ENCODE measurements at regions not wholly inside any gene's neighbourhood (a gene's known extent, or its start where the extent isn't known, plus 50 kb on each side); places are given as distances from the start of the nearest gene placed in this dataset.

DNA sequence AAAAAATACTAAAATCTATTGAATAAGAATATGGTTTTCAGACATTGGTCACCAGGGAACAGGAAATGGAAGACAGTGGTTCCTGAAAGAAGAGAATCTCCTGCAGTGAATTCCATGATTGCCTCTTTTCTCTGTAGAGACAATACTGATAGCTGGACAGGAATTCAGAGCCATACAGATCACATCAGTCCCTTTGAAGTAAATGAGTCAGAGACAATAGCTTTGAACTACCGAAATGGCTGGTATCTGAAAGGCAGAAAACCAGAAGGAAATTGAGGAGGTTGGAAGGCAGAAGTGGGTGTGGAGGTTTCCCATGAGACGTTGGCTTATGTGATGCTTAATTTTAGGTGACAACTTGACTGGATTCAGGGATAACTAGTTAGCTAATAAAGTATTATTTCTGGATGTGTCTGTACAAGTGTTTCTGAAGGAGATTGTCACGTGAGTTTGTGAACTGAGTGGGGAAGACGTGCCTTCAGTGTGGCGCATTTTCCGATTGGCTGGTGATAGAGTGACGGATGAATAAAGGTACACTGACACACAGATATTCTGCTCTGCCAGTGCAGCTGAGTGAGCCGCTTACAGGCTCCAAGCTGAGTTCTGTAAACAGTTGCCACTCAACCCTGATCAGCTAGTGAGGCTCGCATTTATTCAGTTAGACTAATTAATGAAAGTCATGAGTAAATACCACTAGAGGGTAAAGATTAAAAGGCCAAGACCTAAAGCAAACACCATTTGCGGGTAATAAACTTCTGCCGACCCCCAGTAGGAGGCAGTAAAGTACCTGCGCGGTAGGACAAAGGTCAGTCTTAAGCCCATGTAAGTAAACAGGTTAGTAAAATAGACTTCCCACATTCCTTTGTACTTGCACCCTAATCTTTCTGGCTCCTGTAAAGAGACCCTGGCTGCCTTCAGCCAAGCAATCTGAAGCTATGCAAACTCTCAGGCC, 1298.6 kb downstream of the SI start:
- no peaks in the 10 kb centered on the region for H3K79me1 ChIP-seq (ENCODE audit: insufficient read depth, low read depth, low read length, poor library complexity, severe bottlenecking)
- no peak overlapping the region for H2AK5ac ChIP-seq (ENCODE audit: insufficient read length, low read length)
- Mint-ChIP-seq H3K36me3 (ENCODE audit: insufficient read depth in 1 of 3, low read depth in 3 of 3) (peaks cover under 1 to 6% (median 4%) of the 10 kb centered on the region in 3 experiments; a peak in 3 of 7 replicates), H3K27ac (peak overlapping the region in 1 of 3 experiments; percentile 65; a peak in 2 of 7 replicates), H3K4me3 (no peak overlapping the region), H3K27me3 (ENCODE audit: low read depth) (no peaks in the 10 kb centered on the region), H3K4me1 (peaks cover 8 to 11% of the 10 kb centered on the region in 2 experiments), H3K9me3 (peaks cover under 1% of the 10 kb centered on the region in 2 experiments; a peak in 2 of 5 replicates)
- H3T11ph ChIP-seq (ENCODE audit: low read length), result no peak overlapping the region
- H3K79me2 ChIP-seq (ENCODE audit: insufficient read depth, low read length), result no peaks in the 10 kb centered on the region
- no peak overlapping the region for H3K4me2 ChIP-seq (ENCODE audit: insufficient read depth, insufficient read length, low read length)
- peak; percentile 47 for DNase-seq
- H3K18ac ChIP-seq (ENCODE audit: insufficient read length, low read depth, low read length), result no peak overlapping the region
- H4K91ac ChIP-seq (ENCODE audit: insufficient read length, low read depth, low read length), result no peak overlapping the region
- H3K23me2 ChIP-seq (ENCODE audit: insufficient read length, low read depth, low read length, poor library complexity, severe bottlenecking), result no peaks in the 10 kb centered on the region
- no peaks in the 10 kb centered on the region for H3K9me3 ChIP-seq (ENCODE audit: control insufficient read depth, low read depth, low read length)
- no peak overlapping the region for H2BK5ac ChIP-seq (ENCODE audit: insufficient read length, low read length)
- H4K5ac ChIP-seq (ENCODE audit: insufficient read length, low read depth, low read length), result no peak overlapping the region
- no peak overlapping the region for H2BK20ac ChIP-seq (ENCODE audit: low read depth, low read length, poor library complexity, severe bottlenecking)
- H4K8ac ChIP-seq (replicated peaks; ENCODE audit: insufficient read length, low read depth, low read length), result no peak overlapping the region
- no peak overlapping the region for H3K23ac ChIP-seq (ENCODE audit: insufficient read length, low read depth, low read length)
- no peak overlapping the region for H2AFZ ChIP-seq (ENCODE audit: low read length)
- no peaks in the 10 kb centered on the region for H3K27me3 ChIP-seq (ENCODE audit: insufficient read depth, low read length)
- TF ChIP-seq, protein P1, sequence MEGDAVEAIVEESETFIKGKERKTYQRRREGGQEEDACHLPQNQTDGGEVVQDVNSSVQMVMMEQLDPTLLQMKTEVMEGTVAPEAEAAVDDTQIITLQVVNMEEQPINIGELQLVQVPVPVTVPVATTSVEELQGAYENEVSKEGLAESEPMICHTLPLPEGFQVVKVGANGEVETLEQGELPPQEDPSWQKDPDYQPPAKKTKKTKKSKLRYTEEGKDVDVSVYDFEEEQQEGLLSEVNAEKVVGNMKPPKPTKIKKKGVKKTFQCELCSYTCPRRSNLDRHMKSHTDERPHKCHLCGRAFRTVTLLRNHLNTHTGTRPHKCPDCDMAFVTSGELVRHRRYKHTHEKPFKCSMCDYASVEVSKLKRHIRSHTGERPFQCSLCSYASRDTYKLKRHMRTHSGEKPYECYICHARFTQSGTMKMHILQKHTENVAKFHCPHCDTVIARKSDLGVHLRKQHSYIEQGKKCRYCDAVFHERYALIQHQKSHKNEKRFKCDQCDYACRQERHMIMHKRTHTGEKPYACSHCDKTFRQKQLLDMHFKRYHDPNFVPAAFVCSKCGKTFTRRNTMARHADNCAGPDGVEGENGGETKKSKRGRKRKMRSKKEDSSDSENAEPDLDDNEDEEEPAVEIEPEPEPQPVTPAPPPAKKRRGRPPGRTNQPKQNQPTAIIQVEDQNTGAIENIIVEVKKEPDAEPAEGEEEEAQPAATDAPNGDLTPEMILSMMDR (conservative IDR thresholded peaks at IDR 0.05), result peak; percentile 78
- no peak overlapping the region for H2BK120ac ChIP-seq (ENCODE audit: low read depth, low read length, poor library complexity, severe bottlenecking)
- H2BK15ac ChIP-seq (ENCODE audit: low read depth, low read length), result no peak overlapping the region
- no CpG with 5 or more reads among the region's 13 CpGs for WGBS (ENCODE audit: extremely low coverage, insufficient read length, low lambda C conversion rate)
- H3K9ac ChIP-seq (ENCODE audit: extremely low read depth, insufficient read length, low read length), result no peak overlapping the region
- H3K56ac ChIP-seq (ENCODE audit: insufficient read length, low read depth, low read length), result no peak overlapping the region
- H3K14ac ChIP-seq (ENCODE audit: insufficient read depth, low read length), result no peak overlapping the region
- no peaks in the 10 kb centered on the region for H4K20me1 ChIP-seq (ENCODE audit: control insufficient read depth, insufficient read depth, insufficient read length)
- no peak overlapping the region for H3K27ac ChIP-seq (ENCODE audit: insufficient read length, low read depth, low read length)
- H2BK12ac ChIP-seq (ENCODE audit: insufficient read length, low read depth, low read length), result no peak overlapping the region
- H3K4ac ChIP-seq (ENCODE audit: low read depth, low read length), result no peak overlapping the region
- H3K4me1 ChIP-seq (ENCODE audit: insufficient read depth, low read length), result no peaks in the 10 kb centered on the region
